GM23338 (cell line): ENCODE measurements at regions not wholly inside any gene's neighbourhood (a gene's known extent, or its start where the extent isn't known, plus 50 kb on each side); places are given as distances from the start of the nearest gene placed in this dataset.

Experiments used
- ATAC-seq: fragments of 200-7000 bp; cut with Tn5 transposase; 3 replicates; pipeline ENCODE4 v1.9.1; 2020
- DNase-seq: peaks from one replicate; pipeline ENCODE4 v3.0.0-alpha.2; 2015; ENCODE audit warnings: low spot score
- H2AFZ ChIP-seq: fragments of 200-600 bp; sonication (generic); 2 replicates; pipeline ENCODE4 v1.8.0; 2016; ENCODE audit warnings: antibody characterized with exemption, mild to moderate bottlenecking, moderate library complexity
- H3F3A ChIP-seq: fragments of 200-600 bp; sonication (generic); replicated peaks from 2 replicates; pipeline ENCODE4 v1.8.0; 2017; ENCODE audit warnings: antibody characterized with exemption, mixed run types, low read depth
- H3K27ac ChIP-seq: fragments of 200-600 bp; sonication (generic); 2 replicates; pipeline ENCODE4 v1.6.1; 2016; ENCODE audit warnings: low read depth
- H3K27me3 ChIP-seq: fragments of 200-600 bp; sonication (generic); 2 replicates; pipeline ENCODE4 v1.8.0; 2016; ENCODE audit warnings: mild to moderate bottlenecking, mixed run types, moderate library complexity; ENCODE audit not compliant: insufficient read depth
- H3K36me3 ChIP-seq: fragments of 200-600 bp; sonication (generic); 2 replicates; pipeline ENCODE4 v1.8.0; 2016; ENCODE audit warnings: mild to moderate bottlenecking; ENCODE audit not compliant: insufficient read depth
- H3K4me1 ChIP-seq: fragments of 200-600 bp; sonication (generic); 2 replicates; pipeline ENCODE4 v1.8.0; 2016; ENCODE audit warnings: mild to moderate bottlenecking, moderate library complexity; ENCODE audit not compliant: insufficient read depth
- H3K4me2 ChIP-seq: fragments of 200-600 bp; sonication (generic); 2 replicates; pipeline ENCODE4 v1.7.1; 2017; ENCODE audit warnings: mixed run types
- H3K4me3 ChIP-seq: fragments of 200-600 bp; sonication (generic); 2 replicates; pipeline ENCODE4 v1.6.1; 2016; ENCODE audit warnings: mixed run types
- H3K79me2 ChIP-seq: fragments of 200-600 bp; sonication (generic); replicated peaks from 2 replicates; pipeline ENCODE4 v1.8.0; 2017; ENCODE audit warnings: mild to moderate bottlenecking; ENCODE audit not compliant: insufficient read depth
- H3K9me2 ChIP-seq: fragments of 200-600 bp; sonication (generic); 2 replicates; pipeline ENCODE4 v1.8.0; 2017; ENCODE audit not compliant: insufficient read depth
- H4K20me1 ChIP-seq: fragments of 200-600 bp; sonication (generic); replicated peaks from 2 replicates; pipeline ENCODE4 v1.8.0; 2017; ENCODE audit warnings: mild to moderate bottlenecking; ENCODE audit not compliant: insufficient read depth
- H3K27ac Mint-ChIP-seq: 2 replicates; pipeline ENCODE4 v1.8.0; 2020; ENCODE audit warnings: inconsistent platforms, mild to moderate bottlenecking, moderate library complexity, mixed read lengths
- H3K27me3 Mint-ChIP-seq: 3 replicates; pipeline ENCODE4 v1.8.0; 2022; ENCODE audit warnings: low read depth, mild to moderate bottlenecking, moderate library complexity, mixed read lengths, inconsistent platforms; ENCODE audit not compliant: insufficient read depth, poor library complexity
- H3K36me3 Mint-ChIP-seq: 3 replicates; pipeline ENCODE4 v1.8.0; 2021; ENCODE audit warnings: low read depth, mild to moderate bottlenecking, inconsistent platforms, moderate library complexity, mixed read lengths
- H3K4me1 Mint-ChIP-seq: 3 replicates; pipeline ENCODE4 v1.8.0; 2020; ENCODE audit warnings: mild to moderate bottlenecking, inconsistent platforms, mixed read lengths
- H3K4me3 Mint-ChIP-seq: 3 replicates; pipeline ENCODE4 v1.8.0; 2021; ENCODE audit warnings: moderate library complexity, mild to moderate bottlenecking, inconsistent platforms, mixed read lengths
- H3K9me3 Mint-ChIP-seq: 3 replicates; pipeline ENCODE4 v1.8.0; 2020; ENCODE audit warnings: moderate library complexity, mild to moderate bottlenecking, inconsistent platforms, mixed read lengths
- CREB1 ChIP-seq: fragments of 250-450 bp; sonication (Bioruptor Pico); IDR thresholded peaks from 2 replicates; pipeline ENCODE4 v1.5.0; 2020; ENCODE audit warnings: low read depth, mild to moderate bottlenecking, moderate library complexity
- EZH2 ChIP-seq: fragments of 200-600 bp; sonication (generic); IDR thresholded peaks from one replicate; pipeline ENCODE4 v1.8.0; 2017; ENCODE audit warnings: antibody characterized with exemption, mild to moderate bottlenecking, low read depth; ENCODE audit not compliant: unreplicated experiment
- EZH2phosphoT487 ChIP-seq: fragments of 200-600 bp; sonication (generic); IDR thresholded peaks from one replicate; pipeline ENCODE4 v1.8.1; 2018; ENCODE audit warnings: antibody characterized with exemption; ENCODE audit not compliant: unreplicated experiment
- JUNB ChIP-seq: IDR thresholded peaks from one replicate; pipeline ENCODE4 v1.6.1; 2016; ENCODE audit warnings: antibody characterized with exemption; ENCODE audit not compliant: unreplicated experiment
- NANOG ChIP-seq: IDR thresholded peaks from 2 replicates; pipeline ENCODE4 v1.6.1; 2016; ENCODE audit warnings: antibody characterized with exemption, borderline replicate concordance
- POLR2AphosphoS5 ChIP-seq: IDR thresholded peaks from 2 replicates; pipeline ENCODE4 v1.6.1; 2016; ENCODE audit warnings: antibody characterized with exemption, low read depth
- ZNF331 ChIP-seq: fragments of 250-450 bp; sonication (Bioruptor Pico); IDR thresholded peaks from 2 replicates; pipeline ENCODE4 v1.5.0; 2020; ENCODE audit warnings: low read depth, mild to moderate bottlenecking, moderate library complexity
- TF ChIP-seq, protein P1 (sequence below): fragments of 250-450 bp; sonication (Bioruptor Pico); IDR thresholded peaks from 2 replicates; pipeline ENCODE4 v1.5.0; 2020; ENCODE audit warnings: mild to moderate bottlenecking, moderate library complexity
- TF ChIP-seq, protein P2 (sequence below): IDR thresholded peaks from one replicate; pipeline ENCODE4 v1.6.1; 2018; ENCODE audit warnings: antibody characterized with exemption; ENCODE audit not compliant: unreplicated experiment
- TF ChIP-seq, protein P3 (sequence below), 2 experiments: fragments of 200-600 bp in 1 of 2; sonication (generic) in 1 of 2; conservative IDR thresholded peaks; 2 replicates each; pipeline versions ENCODE4 v1.5.1 to v1.6.1; 2016 to 2017; ENCODE audit warnings: antibody characterized with exemption in 2 of 2, low read depth in 2 of 2, mild to moderate bottlenecking in 2 of 2, moderate library complexity in 1 of 2

DNA sequence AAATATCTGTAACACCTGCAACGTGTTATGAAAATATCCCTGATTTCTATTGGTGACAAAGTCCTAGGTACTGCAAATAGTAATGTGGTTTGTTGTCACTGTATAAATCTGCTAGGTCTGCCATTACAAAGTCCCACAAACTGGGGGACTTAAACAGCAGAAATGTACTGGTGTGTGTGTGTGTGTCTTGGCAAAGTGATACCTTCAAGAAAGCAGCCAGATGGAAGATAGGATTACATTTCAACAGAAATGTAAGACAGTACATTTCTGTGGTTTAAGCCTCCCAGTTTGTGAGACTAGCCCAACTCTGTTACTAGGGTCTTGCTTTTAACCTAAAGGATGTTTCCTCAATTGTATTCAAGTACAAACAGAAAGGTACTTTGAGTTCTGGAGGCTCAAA lies 531.7 kb downstream of the NPIPA7 start:
- Mint-ChIP-seq H3K9me3 (peaks cover 8% of the 10 kb centered on the region; the same call in 1 of the 3 replicates), H3K36me3 (no peaks in the 10 kb centered on the region), H3K27me3 (peaks cover 4% of the 10 kb centered on the region), H3K4me1 (no peaks in the 10 kb centered on the region), H3K4me3 (no peak overlapping the region), H3K27ac (no peak overlapping the region)
- Histone ChIP-seq H4K20me1 (no peaks in the 10 kb centered on the region), H3K4me2 (no peak overlapping the region), H3K27me3 (no peaks in the 10 kb centered on the region), H2AFZ (no peak overlapping the region), H3K27ac (no peak overlapping the region), H3F3A (no peaks in the 10 kb centered on the region), H3K36me3 (no peaks in the 10 kb centered on the region), H3K4me1 (no peaks in the 10 kb centered on the region), H3K79me2 (no peaks in the 10 kb centered on the region), H3K9me2 (no peaks in the 10 kb centered on the region), H3K4me3 (no peak overlapping the region)
- ATAC-seq (no peak), DNase-seq (no peak)
- TF ChIP-seq POLR2AphosphoS5 = no peak
- no peak for TF ChIP-seq EZH2
- TF ChIP-seq NANOG = no peak
- TF ChIP-seq, protein P1, sequence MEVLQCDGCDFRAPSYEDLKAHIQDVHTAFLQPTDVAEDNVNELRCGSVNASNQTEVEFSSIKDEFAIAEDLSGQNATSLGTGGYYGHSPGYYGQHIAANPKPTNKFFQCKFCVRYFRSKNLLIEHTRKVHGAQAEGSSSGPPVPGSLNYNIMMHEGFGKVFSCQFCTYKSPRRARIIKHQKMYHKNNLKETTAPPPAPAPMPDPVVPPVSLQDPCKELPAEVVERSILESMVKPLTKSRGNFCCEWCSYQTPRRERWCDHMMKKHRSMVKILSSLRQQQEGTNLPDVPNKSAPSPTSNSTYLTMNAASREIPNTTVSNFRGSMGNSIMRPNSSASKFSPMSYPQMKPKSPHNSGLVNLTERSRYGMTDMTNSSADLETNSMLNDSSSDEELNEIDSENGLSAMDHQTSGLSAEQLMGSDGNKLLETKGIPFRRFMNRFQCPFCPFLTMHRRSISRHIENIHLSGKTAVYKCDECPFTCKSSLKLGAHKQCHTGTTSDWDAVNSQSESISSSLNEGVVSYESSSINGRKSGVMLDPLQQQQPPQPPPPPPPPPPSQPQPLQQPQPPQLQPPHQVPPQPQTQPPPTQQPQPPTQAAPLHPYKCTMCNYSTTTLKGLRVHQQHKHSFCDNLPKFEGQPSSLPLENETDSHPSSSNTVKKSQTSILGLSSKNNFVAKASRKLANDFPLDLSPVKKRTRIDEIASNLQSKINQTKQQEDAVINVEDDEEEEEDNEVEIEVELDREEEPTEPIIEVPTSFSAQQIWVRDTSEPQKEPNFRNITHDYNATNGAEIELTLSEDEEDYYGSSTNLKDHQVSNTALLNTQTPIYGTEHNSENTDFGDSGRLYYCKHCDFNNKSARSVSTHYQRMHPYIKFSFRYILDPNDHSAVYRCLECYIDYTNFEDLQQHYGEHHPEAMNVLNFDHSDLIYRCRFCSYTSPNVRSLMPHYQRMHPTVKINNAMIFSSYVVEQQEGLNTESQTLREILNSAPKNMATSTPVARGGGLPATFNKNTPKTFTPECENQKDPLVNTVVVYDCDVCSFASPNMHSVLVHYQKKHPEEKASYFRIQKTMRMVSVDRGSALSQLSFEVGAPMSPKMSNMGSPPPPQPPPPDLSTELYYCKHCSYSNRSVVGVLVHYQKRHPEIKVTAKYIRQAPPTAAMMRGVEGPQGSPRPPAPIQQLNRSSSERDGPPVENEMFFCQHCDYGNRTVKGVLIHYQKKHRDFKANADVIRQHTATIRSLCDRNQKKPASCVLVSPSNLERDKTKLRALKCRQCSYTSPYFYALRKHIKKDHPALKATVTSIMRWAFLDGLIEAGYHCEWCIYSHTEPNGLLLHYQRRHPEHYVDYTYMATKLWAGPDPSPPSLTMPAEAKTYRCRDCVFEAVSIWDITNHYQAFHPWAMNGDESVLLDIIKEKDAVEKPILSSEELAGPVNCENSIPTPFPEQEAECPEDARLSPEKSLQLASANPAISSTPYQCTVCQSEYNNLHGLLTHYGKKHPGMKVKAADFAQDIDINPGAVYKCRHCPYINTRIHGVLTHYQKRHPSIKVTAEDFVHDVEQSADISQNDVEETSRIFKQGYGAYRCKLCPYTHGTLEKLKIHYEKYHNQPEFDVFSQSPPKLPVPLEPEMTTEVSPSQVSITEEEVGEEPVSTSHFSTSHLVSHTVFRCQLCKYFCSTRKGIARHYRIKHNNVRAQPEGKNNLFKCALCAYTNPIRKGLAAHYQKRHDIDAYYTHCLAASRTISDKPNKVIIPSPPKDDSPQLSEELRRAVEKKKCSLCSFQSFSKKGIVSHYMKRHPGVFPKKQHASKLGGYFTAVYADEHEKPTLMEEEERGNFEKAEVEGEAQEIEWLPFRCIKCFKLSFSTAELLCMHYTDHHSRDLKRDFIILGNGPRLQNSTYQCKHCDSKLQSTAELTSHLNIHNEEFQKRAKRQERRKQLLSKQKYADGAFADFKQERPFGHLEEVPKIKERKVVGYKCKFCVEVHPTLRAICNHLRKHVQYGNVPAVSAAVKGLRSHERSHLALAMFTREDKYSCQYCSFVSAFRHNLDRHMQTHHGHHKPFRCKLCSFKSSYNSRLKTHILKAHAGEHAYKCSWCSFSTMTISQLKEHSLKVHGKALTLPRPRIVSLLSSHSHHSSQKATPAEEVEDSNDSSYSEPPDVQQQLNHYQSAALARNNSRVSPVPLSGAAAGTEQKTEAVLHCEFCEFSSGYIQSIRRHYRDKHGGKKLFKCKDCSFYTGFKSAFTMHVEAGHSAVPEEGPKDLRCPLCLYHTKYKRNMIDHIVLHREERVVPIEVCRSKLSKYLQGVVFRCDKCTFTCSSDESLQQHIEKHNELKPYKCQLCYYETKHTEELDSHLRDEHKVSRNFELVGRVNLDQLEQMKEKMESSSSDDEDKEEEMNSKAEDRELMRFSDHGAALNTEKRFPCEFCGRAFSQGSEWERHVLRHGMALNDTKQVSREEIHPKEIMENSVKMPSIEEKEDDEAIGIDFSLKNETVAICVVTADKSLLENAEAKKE (CRISPR knock-in tag) = no peak
- TF ChIP-seq ZNF331 = no peak
- TF ChIP-seq, protein P2, sequence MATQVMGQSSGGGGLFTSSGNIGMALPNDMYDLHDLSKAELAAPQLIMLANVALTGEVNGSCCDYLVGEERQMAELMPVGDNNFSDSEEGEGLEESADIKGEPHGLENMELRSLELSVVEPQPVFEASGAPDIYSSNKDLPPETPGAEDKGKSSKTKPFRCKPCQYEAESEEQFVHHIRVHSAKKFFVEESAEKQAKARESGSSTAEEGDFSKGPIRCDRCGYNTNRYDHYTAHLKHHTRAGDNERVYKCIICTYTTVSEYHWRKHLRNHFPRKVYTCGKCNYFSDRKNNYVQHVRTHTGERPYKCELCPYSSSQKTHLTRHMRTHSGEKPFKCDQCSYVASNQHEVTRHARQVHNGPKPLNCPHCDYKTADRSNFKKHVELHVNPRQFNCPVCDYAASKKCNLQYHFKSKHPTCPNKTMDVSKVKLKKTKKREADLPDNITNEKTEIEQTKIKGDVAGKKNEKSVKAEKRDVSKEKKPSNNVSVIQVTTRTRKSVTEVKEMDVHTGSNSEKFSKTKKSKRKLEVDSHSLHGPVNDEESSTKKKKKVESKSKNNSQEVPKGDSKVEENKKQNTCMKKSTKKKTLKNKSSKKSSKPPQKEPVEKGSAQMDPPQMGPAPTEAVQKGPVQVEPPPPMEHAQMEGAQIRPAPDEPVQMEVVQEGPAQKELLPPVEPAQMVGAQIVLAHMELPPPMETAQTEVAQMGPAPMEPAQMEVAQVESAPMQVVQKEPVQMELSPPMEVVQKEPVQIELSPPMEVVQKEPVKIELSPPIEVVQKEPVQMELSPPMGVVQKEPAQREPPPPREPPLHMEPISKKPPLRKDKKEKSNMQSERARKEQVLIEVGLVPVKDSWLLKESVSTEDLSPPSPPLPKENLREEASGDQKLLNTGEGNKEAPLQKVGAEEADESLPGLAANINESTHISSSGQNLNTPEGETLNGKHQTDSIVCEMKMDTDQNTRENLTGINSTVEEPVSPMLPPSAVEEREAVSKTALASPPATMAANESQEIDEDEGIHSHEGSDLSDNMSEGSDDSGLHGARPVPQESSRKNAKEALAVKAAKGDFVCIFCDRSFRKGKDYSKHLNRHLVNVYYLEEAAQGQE = no peak
- TF ChIP-seq, protein P3, sequence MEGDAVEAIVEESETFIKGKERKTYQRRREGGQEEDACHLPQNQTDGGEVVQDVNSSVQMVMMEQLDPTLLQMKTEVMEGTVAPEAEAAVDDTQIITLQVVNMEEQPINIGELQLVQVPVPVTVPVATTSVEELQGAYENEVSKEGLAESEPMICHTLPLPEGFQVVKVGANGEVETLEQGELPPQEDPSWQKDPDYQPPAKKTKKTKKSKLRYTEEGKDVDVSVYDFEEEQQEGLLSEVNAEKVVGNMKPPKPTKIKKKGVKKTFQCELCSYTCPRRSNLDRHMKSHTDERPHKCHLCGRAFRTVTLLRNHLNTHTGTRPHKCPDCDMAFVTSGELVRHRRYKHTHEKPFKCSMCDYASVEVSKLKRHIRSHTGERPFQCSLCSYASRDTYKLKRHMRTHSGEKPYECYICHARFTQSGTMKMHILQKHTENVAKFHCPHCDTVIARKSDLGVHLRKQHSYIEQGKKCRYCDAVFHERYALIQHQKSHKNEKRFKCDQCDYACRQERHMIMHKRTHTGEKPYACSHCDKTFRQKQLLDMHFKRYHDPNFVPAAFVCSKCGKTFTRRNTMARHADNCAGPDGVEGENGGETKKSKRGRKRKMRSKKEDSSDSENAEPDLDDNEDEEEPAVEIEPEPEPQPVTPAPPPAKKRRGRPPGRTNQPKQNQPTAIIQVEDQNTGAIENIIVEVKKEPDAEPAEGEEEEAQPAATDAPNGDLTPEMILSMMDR (conservative IDR thresholded peaks at IDR 0.05; ENCODE audit: low read depth in 2 of 2) = no peak
- no peak for TF ChIP-seq EZH2phosphoT487
- TF ChIP-seq CREB1 (CRISPR knock-in tag) = no peak
- TF ChIP-seq JUNB = no peak
